ENCODE measurements at regions not wholly inside any gene's neighbourhood (a gene's known extent, or its start where the extent isn't known, plus 50 kb on each side); places are given as distances from the start of the nearest gene placed in this dataset.

DNA sequence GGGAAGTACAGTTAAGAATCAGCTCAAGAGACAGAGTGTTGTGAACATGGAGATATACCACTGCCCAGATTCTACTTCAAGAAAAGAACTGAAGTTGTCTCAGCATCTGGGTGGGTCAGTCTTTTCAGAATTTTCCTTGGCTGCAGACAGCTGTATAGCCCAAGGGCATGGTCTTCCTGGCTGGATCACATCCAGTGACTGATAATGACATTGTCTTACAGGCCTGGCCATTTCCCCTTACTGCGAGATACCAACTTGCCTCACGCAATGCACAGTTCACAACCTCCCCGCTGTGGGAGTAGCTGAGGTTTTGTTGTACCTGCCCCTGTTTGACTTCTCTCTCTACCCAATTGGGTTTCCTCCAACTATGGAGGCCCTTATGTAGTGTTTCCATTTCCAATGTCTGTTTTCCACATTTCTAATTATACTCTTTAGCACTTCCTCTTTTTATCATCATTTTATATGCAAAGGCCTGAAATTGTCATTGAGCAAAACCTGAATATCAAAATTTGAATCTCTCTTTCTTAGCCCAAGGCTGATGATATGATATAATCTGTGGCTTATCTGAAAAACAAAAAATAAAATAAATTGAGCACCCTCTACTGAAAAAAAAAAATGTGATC lies 209.1 kb downstream of the NAF1 start:
- Mint-ChIP-seq H3K27me3 (ENCODE audit: unreplicated experiment) (no peaks in the 10 kb centered on the region), H3K36me3 (ENCODE audit: low read depth, unreplicated experiment) (no peaks in the 10 kb centered on the region), H3K9me3 (ENCODE audit: unreplicated experiment) (no peaks in the 10 kb centered on the region), H3K27ac (ENCODE audit: unreplicated experiment) (no peak overlapping the region), H3K4me1 (ENCODE audit: unreplicated experiment) (no peaks in the 10 kb centered on the region), H3K4me3 (ENCODE audit: unreplicated experiment) (no peak overlapping the region)
- no peak for TF ChIP-seq CTCF (IDR thresholded peaks at IDR 0.05; ENCODE audit: unreplicated experiment)
- no peak for DNase-seq (ENCODE audit: low spot score)

- Mint-ChIP-seq H3K27ac (ENCODE audit: unreplicated experiment) (no peak overlapping the region), H3K4me3 (ENCODE audit: unreplicated experiment) (no peak overlapping the region), H3K4me1 (ENCODE audit: unreplicated experiment) (no peaks in the 10 kb centered on the region), H3K9me3 (ENCODE audit: unreplicated experiment) (no peaks in the 10 kb centered on the region), H3K27me3 (ENCODE audit: unreplicated experiment) (no peaks in the 10 kb centered on the region), H3K36me3 (ENCODE audit: low read depth, unreplicated experiment) (no peaks in the 10 kb centered on the region)
- DNase-seq (ENCODE audit: low spot score): no peak
- TF ChIP-seq CTCF (IDR thresholded peaks at IDR 0.05; ENCODE audit: unreplicated experiment): no peak
Measured at GRCh38 chr4:162954976-162955375, 211.7 kb downstream of the NAF1 start.

DNA sequence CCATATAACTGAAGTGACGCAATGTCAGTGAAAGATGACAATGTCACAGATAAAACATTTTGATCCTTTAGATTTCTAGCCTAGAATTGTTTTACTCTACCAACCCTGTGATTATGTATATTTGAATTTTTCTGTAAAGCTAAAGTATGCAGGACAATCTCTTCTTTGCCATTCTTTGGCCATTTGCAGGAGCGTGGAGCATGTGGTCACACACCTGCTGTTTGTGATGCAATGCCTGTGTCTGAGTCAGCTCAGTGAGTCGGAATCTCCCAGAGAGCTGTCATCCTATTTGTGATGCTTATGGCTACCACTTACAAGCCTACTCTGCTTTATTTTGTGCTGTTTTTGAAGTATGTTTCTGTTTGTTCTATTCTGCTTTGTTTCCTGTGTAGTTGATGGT lies 214.5 kb downstream of the NAF1 start:
- no peak for TF ChIP-seq CTCF (IDR thresholded peaks at IDR 0.05; ENCODE audit: unreplicated experiment)
- Mint-ChIP-seq H3K4me3 (ENCODE audit: unreplicated experiment) (no peak overlapping the region), H3K27me3 (ENCODE audit: unreplicated experiment) (no peaks in the 10 kb centered on the region), H3K9me3 (ENCODE audit: unreplicated experiment) (no peaks in the 10 kb centered on the region), H3K27ac (ENCODE audit: unreplicated experiment) (no peak overlapping the region), H3K4me1 (ENCODE audit: unreplicated experiment) (no peaks in the 10 kb centered on the region), H3K36me3 (ENCODE audit: low read depth, unreplicated experiment) (no peaks in the 10 kb centered on the region)
- DNase-seq (ENCODE audit: low spot score): no peak

DNA sequence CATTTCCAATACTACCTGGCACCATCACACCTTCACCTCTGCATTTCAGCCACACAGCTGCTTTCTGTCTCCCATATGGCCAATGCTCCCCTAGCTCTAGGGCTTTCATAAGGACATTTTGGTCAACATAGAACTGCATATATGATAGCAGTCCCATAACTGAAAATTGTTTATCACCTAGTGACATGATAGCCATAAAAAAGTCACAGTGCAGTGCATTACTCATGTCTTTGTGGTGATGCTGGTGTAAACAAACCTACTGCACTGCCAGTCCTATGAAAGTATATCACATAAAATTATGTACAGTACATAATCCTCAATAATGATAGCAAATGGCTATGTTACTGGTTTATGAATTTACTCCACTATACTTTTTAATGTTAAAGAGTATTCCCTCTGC lies 221.0 kb downstream of the NAF1 start:
- Mint-ChIP-seq H3K9me3 (ENCODE audit: unreplicated experiment) (no peaks in the 10 kb centered on the region), H3K4me1 (ENCODE audit: unreplicated experiment) (peaks cover 16% of the 10 kb centered on the region), H3K27ac (ENCODE audit: unreplicated experiment) (no peak overlapping the region), H3K4me3 (ENCODE audit: unreplicated experiment) (no peak overlapping the region), H3K27me3 (ENCODE audit: unreplicated experiment) (no peaks in the 10 kb centered on the region), H3K36me3 (ENCODE audit: low read depth, unreplicated experiment) (no peaks in the 10 kb centered on the region)
- no peak for DNase-seq (ENCODE audit: low spot score)
- TF ChIP-seq CTCF (IDR thresholded peaks at IDR 0.05; ENCODE audit: unreplicated experiment): no peak

DNA sequence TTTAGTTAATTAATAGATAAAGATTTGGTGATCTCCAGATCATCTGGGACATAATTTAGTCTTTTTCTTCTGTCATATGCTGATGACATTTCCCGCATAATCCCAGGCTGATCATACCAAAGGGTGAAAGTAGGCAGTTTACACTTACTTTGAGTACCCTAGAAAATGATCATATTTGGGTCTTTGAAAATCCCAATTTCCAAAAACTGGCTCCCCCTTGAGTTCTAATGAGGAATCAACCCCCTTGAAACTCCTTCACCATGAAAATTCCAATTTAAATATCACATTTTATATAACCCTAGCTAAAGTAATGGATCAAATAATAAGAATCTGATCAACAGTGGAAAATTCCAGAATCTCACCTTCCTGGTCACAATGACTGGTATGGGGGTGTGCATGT lies 223.4 kb downstream of the NAF1 start:
- no peak for DNase-seq (ENCODE audit: low spot score)
- no peaks in the 10 kb centered on the region for H3K9me3 Mint-ChIP-seq (ENCODE audit: unreplicated experiment)
- no peaks in the 10 kb centered on the region for H3K36me3 Mint-ChIP-seq (ENCODE audit: low read depth, unreplicated experiment)
- H3K4me1 Mint-ChIP-seq (ENCODE audit: unreplicated experiment): peaks cover 16% of the 10 kb centered on the region
- H3K27me3 Mint-ChIP-seq (ENCODE audit: unreplicated experiment): no peaks in the 10 kb centered on the region
- H3K4me3 Mint-ChIP-seq (ENCODE audit: unreplicated experiment): no peak overlapping the region
- TF ChIP-seq CTCF (IDR thresholded peaks at IDR 0.05; ENCODE audit: unreplicated experiment): peak; percentile 46
- H3K27ac Mint-ChIP-seq (ENCODE audit: unreplicated experiment): no peak overlapping the region

All from endothelial cell (in vitro differentiated cells).